Fibroblast of the aortic adventitia (primary cell): ENCODE measurements at regions not wholly inside any gene's neighbourhood (a gene's known extent, or its start where the extent isn't known, plus 50 kb on each side); places are given as distances from the start of the nearest gene placed in this dataset.
"Not testable (repeated sequence)": the region's sequence is repeated elsewhere in the genome, so short reads cannot be mapped to it uniquely, and the experiment has no call there.

Experiments
- DNase-seq: peaks from one replicate; pipeline ENCODE4 v3.0.0-alpha.2; 2010; ENCODE audit warnings: low read depth
- H3K4me3 ChIP-seq: 2 replicates; pipeline ENCODE4 v1.5.1; 2011; ENCODE audit warnings: low read depth, mild to moderate bottlenecking, control low read depth, low read length, moderate library complexity
- CTCF ChIP-seq: IDR thresholded peaks from 2 replicates; pipeline ENCODE4 v1.5.1; 2011; ENCODE audit warnings: mild to moderate bottlenecking, low read length, control low read depth, inconsistent platforms; ENCODE audit not compliant: insufficient read depth

- DNase-seq = no peak
- no peak for TF ChIP-seq CTCF
- H3K4me3 ChIP-seq = no peak overlapping the region
Measured at GRCh38 chr5:114727358-114727757, 365.5 kb downstream of the KCNN2 start.

GRCh38 chr5:114726131-114726530 is 364.3 kb downstream of the KCNN2 start:
- TF ChIP-seq CTCF = no peak
- no peak overlapping the region for H3K4me3 ChIP-seq
- DNase-seq = no peak

GRCh38 chr5:114719268-114719667 is 357.4 kb downstream of the KCNN2 start:
- DNase-seq = no peak
- no peak overlapping the region for H3K4me3 ChIP-seq
- no peak for TF ChIP-seq CTCF

DNA sequence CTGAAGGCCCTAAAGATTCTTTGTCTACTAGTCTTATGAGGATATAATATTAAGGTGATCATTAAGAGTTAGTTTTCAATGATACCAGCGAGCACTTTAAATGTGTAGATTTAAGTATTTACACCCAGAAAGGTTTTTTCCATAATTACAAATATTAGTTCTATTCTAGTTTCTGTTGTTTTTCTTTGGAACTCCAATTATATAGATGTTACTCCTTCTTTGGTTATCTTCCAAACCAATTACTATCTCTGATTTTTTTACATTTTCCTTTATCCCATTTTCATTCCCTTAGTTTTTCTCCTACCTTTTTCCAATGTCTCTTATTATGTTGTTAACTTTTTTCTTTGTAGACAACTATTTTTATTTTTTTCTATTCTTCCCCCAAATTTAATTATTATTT is 355.1 kb downstream of the KCNN2 start:
- no peak for TF ChIP-seq CTCF
- DNase-seq = no peak
- H3K4me3 ChIP-seq = no peak overlapping the region

- not testable (repeated sequence) for H3K4me3 ChIP-seq, DNase-seq
Measured at GRCh38 chr5:114704225-114704893, 342.5 kb downstream of the KCNN2 start.

GRCh38 chr5:114702731-114703130 is 340.9 kb downstream of the KCNN2 start:
- TF ChIP-seq CTCF = no peak
- DNase-seq = no peak
- no peak overlapping the region for H3K4me3 ChIP-seq

DNA sequence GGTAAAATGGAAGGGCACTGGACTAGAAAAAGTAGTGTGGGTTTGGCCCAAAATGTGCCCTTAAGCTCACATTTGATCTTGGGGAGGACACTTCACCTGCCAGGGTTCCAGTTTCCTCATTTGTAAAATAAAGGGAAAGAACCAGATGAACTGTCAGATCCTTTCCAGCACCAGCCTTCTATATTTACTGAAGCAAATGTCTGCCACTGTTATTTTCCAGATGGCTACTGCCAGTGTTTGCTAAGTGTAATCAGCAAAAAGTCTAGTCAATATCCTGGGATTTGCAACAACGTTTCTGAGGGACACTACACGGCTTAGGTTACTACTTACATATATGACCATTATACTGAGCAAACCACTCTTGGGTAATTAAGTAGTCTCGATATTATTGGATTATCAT is 340.3 kb downstream of the KCNN2 start:
- no peak for TF ChIP-seq CTCF

More for the DNA sequence above, 340.3 kb downstream of the KCNN2 start:
- no peak for DNase-seq
- H3K4me3 ChIP-seq = no peak overlapping the region
